Frontal cortex (tissue), 3 donors: ENCODE measurements at regions not wholly inside any gene's neighbourhood (a gene's known extent, or its start where the extent isn't known, plus 50 kb on each side); places are given as distances from the start of the nearest gene placed in this dataset.
"Not testable (repeated sequence)": the region's sequence is repeated elsewhere in the genome, so short reads cannot be mapped to it uniquely, and the experiment has no call there.

Experiments used
- DNase-seq, 2 donors: peaks; one replicate each; pipeline ENCODE4 v3.0.0; 2012; ENCODE audit warnings: low spot score in 2 of 2
- FAIRE-seq: peaks from 2 replicates; lab custom pipeline; 2012; peaks lifted over from hg19 to GRCh38; lab: Jason Lieb, UNC
- donor health status: control.
- donor health status: control.
- donor health status: control.

GRCh38 chr18:34280000-34280399, 55.3 kb upstream of the NOL4 start:
- DNase-seq (no peak), FAIRE-seq (no peak)

- DNase-seq (no peak), FAIRE-seq (no peak)
Observed at GRCh38 chr18:34280653-34281052, 55.9 kb upstream of the NOL4 start.

GRCh38 chr18:34281290-34281689, 56.6 kb upstream of the NOL4 start:
- DNase-seq (no peak), FAIRE-seq (no peak)

DNA sequence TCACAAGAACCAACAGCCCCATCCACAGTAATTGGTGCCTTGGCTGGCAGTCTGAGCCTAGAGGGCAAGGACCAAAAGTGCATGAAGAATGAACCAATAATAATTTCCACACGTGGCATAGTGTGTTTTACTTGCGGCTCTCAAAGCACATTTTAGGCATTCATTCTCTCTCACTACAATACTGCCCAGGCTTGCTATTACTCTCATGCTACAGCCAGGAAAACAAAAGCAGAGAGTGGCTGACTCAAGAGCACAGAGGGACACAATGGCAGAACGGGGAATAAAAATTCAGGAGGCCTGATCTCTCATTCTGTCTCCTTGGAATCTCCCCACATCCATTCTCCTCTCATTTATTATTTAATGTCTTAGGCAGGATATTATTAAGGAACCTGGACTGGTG, 57.0 kb upstream of the NOL4 start:
- DNase-seq = no peak
- no peak for FAIRE-seq

GRCh38 chr18:34283506-34283905, 58.8 kb upstream of the NOL4 start:
- DNase-seq = no peak
- no peak for FAIRE-seq

DNA sequence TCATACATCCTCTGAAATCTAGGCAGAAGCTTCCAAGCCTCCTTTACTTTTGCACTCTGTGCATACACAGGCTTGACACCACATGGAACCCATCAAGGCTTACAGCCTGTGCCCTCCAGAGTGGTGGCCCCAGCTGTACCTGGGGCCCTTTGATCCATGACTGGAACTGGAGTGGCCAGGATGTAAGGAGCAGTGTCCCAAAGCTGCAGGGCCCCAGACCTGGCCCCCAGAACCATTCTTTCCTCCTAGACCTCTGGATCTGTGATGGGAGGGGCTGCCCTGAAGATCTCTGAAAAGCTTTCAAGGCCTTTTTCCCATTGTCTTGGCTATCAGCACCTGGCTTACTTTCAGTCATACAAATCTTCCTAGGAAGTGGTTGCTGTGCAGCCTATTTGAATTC, 63.1 kb upstream of the NOL4 start:
- DNase-seq (no peak), FAIRE-seq (no peak)

DNA sequence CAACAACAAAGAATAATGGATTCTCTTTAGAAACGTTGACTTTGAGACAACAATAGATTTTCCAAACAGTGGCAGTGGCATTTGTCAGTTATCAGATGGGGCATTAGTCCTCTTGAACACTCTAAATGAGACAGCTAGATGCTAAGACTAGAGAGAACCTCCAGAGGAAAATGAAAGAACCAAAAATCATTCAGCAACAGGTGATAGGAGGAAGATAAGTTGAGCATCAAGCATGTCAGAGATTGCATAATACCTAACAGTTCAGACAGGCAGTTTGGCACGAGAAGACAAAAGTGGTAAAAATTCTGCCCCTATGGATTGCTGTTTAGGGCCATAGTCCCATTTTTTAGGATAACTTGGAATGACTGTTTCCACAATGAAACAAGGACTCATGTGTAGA, 67.9 kb upstream of the NOL4 start:
- DNase-seq = no peak
- no peak for FAIRE-seq

- FAIRE-seq = no peak
- no peak for DNase-seq
Observed at GRCh38 chr18:34297287-34297686, 72.6 kb upstream of the NOL4 start.

DNA sequence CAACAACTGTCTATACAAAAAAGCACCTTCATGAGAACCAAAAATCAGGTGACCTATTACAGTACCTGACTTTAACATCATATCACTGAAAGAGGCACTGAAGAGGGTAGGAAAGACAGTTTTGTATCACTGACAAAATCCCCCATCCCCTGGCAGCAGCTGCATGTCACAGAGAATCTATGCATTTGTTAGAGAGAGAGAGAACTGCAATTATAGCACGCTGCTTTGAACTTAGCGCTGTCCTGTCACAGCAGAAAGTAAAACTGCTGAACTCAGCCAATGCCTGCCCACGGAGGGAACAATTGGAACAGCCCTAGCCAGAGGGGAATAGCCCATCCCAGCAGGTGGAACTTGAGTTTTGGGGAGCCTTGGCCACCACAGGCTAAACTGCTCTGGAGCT, 75.1 kb upstream of the NOL4 start:
- FAIRE-seq = no peak
- no peak for DNase-seq

GRCh38 chr18:34311468-34311867, 86.8 kb upstream of the NOL4 start:
- no peak for FAIRE-seq
- no peak for DNase-seq

- FAIRE-seq (no peak), DNase-seq (no peak)
Observed at GRCh38 chr18:34314847-34315246, 90.1 kb upstream of the NOL4 start.

DNA sequence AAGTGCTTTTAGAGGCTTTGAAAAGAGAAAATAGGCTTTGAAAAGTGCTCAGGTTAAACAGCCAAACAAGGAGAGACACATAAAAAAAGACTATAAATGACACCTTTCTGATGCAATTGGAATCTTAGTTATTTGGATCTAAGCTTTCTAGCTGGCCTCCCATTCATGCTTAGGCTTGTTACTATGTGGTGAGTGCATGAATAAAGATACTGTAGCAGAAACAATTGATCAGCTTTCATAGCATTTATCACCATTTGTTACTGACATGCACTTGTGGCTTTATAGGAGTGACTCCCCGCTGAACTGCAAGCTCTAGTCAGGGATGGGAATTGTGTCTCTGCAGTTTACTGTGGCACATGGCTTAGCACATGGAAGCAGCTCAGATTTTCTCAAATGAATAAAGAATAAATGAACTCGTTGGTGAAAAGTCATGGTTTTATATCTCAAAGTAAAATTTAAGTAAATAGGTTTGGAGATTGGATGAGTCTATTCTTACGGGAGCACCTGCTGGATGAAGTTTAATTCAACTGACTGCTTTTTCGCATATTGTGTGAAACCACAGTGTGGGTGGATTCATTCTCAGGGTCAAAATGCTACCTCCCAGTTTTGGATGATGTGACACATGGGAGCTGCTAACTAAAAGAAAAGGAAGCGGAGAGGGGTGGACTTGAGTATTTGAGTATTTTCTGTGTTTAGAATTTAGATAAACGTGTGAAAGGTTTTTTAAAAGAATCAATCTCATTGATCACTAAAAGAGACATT, 91.1 kb upstream of the NOL4 start:
- DNase-seq = no peak
- FAIRE-seq = no peak

- DNase-seq (no peak), FAIRE-seq (no peak)
Observed at GRCh38 chr18:34320267-34320666, 95.6 kb upstream of the NOL4 start.

DNA sequence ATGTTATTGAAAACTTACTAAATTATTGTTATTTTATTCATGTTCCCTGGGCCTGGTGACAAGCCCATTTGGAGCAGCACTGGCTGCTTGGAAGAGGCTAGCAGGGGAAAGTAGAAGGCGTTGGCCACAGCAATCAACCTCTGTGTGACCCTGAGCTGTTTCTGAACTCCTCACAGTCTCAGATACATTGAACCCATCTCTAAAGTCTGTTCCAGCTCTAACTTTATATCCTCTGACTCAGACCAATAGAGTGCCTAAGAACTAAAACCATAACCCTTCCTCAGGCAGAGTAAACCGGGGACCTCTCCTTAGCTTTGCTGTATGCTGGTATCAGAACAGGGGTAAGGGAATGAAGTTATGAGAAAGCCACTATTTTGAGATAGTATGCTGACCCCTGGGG, 96.4 kb upstream of the NOL4 start:
- no peak for FAIRE-seq
- DNase-seq = no peak

DNA sequence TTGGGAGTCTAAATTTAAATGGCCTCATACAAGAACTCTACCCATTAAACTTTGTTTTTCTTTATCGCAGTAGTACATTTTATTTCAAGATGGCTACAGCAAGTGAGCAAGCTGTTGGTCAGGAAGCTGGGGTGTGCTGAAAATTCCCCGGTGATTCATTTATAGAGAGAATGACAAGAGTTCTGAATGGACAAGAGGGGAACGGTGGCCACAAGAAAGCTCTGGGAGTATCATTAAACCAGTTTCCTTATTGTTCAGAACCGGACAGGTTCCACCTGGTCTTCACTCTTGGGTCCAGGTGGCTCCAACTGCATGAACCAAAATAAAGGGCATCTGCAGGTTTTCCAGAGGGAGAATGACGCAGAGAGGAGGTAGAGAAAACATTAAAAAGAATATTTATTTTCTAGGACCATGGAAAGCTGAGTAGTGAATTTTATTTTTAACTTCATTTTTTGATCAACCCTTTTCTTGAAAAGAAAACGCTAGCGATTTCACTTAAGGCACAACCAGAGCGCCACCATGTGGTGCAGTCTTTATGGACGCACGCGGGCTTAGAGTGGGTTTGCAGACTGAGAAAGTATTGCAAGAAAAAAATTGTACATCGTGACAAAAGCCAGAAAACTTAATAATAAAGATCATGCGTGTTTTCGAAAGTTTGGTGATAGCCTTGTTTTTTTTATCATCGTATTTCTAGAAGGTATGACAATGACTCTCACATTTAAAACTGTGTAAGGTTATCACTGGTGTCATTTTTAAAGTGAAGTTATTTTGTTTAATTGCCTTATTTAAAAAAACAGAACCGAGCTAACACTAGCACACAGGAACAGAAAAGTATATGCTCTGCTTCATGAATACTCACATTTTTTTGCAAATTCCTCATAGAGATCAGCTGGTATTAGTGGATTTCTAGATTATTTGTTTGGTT, 97.9 kb upstream of the NOL4 start:
- FAIRE-seq = no peak

DNA sequence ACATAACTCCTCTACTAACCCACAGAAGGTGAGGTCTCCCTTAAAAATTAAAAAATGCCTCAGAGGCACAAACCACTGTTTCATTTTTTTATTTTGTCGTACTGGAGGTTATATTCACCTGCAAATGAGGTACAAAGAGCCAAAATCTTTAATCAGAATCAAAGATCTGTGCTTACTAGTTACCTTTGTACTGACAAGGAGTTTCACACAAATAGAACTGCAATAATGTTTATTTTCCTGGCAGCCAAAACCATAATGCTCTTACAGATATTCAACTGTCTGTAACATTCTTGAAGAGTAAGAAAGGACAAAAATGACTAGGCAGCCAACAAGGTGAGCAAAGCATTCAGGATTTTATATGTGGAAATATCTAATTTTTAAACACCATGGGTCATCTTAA, 105.1 kb upstream of the NOL4 start:
- DNase-seq (no peak), FAIRE-seq (no peak)

More for the DNA sequence above, 97.9 kb upstream of the NOL4 start:
- peak in 1 of 2 donors; percentile 11 for DNase-seq

GRCh38 chr18:34330308-34330707, 105.6 kb upstream of the NOL4 start:
- DNase-seq (no peak), FAIRE-seq (no peak)

GRCh38 chr18:34330907-34331306, 106.2 kb upstream of the NOL4 start:
- DNase-seq, FAIRE-seq: not testable (repeated sequence)

DNA sequence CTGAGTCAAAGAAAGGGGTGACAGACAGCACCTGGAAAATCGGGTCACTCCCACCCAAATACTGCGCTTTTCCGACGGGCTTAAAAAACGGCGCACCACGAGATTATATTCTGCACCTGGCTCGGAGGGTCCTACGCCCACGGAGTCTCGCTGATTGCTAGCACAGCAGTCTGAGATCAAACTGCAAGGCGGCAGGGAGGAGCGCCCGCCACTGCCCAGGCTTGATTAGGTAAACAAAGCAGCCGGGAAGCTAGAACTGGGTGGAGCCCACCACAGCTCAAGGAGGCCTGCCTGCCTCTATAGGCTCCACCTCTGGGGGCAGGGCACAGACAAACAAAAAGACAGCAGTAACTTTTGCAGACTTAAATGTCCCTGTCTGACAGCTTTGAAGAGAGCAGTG, 106.6 kb upstream of the NOL4 start:
- DNase-seq, FAIRE-seq: not testable (repeated sequence)

GRCh38 chr18:34339155-34339554, 114.4 kb upstream of the NOL4 start:
- DNase-seq (no peak), FAIRE-seq (no peak)

DNA sequence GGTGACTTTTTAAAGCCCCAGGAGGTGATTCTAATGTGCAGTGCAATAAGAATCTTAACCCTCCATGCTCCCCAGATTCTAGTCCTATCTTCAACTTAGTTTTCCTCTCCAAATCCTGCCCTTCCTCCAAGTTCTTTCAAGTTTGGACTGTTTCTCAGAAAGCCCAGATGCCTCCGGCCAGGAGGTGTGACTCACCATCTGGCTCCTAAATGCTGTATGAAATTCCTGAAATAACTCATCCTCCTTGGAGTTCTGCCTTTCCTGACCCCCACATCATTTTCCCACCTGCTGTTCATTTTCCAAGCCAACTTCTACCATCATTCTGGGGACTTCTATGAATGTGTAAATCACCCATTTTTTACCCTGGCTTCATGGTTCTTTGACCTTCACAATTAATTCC, 118.2 kb upstream of the NOL4 start:
- DNase-seq (no peak), FAIRE-seq (no peak)
